IPS-18c (cell line): ENCODE measurements at regions not wholly inside any gene's neighbourhood (a gene's known extent, or its start where the extent isn't known, plus 50 kb on each side); places are given as distances from the start of the nearest gene placed in this dataset.
"Not testable (repeated sequence)": the region's sequence is repeated elsewhere in the genome, so short reads cannot be mapped to it uniquely, and the experiment has no call there.

Source experiments
- H3K4me3 ChIP-seq: 2 replicates; pipeline ENCODE4 v1.7.0; 2013; ENCODE audit warnings: low read depth, mild to moderate bottlenecking, low read length, moderate library complexity; ENCODE audit not compliant: insufficient read depth
- H3K9me3 ChIP-seq: one replicate; pipeline ENCODE4 v1.6.1; 2013; ENCODE audit warnings: mild to moderate bottlenecking, low read length, moderate library complexity; ENCODE audit not compliant: control insufficient read depth, insufficient read depth

- Histone ChIP-seq H3K9me3 (no peaks in the 10 kb centered on the region), H3K4me3 (no peak overlapping the region)
These were observed 224.7 kb downstream of the MFSD1 start for GRCh38 chr3:159026510-159026909.

GRCh38 chr3:159028706-159029105 lies 226.9 kb downstream of the MFSD1 start:
- Histone ChIP-seq H3K4me3 (no peak overlapping the region), H3K9me3 (no peaks in the 10 kb centered on the region)

- Histone ChIP-seq H3K4me3 (no peak overlapping the region), H3K9me3 (no peaks in the 10 kb centered on the region)
These were observed 227.6 kb downstream of the MFSD1 start for GRCh38 chr3:159029306-159030026.

- Histone ChIP-seq H3K9me3 (no peaks in the 10 kb centered on the region), H3K4me3 (no peak overlapping the region)
These were observed 228.3 kb downstream of the MFSD1 start for GRCh38 chr3:159030138-159030670.

DNA sequence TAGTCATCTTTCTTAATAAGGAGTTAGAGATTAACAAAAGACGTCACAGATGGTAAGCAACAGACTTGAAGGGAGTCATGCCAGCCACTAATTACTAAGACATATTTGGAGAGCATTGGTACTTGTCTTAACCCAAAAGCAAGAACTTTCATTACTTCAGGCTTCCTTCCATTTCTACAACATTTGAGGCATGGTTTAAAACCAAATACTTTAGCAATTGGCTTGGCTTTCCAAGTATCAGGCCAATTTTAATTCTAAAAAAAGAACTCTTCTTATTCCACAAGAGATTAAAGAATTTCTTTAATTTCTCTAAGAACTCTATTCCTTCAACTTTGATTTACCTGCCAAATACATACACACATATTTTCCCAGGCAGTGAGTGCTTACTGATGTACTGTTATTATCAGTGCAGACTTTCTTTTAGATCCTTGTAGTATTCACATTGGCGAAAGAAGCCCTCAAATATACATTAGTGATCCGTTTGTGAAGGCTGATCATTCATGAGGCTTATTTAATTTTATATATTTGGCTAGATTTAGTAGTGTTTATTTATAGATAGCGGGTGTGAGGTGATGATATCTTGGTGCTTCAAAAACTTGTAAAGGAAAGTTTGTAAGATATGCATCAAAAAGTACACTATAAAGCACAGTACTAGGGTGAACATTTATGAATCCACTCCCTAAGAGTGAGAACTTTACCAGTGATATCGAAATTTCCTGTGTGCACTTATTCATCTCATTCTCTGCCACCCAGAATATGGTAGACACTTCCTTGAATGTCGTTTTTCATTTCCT lies 229.2 kb downstream of the MFSD1 start:
- Histone ChIP-seq H3K9me3 (no peaks in the 10 kb centered on the region), H3K4me3 (no peak overlapping the region)

- Histone ChIP-seq H3K4me3 (no peak overlapping the region), H3K9me3 (no peaks in the 10 kb centered on the region)
These were observed 230.5 kb downstream of the MFSD1 start for GRCh38 chr3:159032311-159032710.

- H3K9me3 ChIP-seq: no peaks in the 10 kb centered on the region
- H3K4me3 ChIP-seq: no peak overlapping the region
These were observed 236.6 kb downstream of the MFSD1 start for GRCh38 chr3:159038405-159038804.

GRCh38 chr3:159039286-159039685 lies 237.4 kb downstream of the MFSD1 start:
- no peak overlapping the region for H3K4me3 ChIP-seq
- H3K9me3 ChIP-seq: no peaks in the 10 kb centered on the region

- H3K9me3 ChIP-seq: no peaks in the 10 kb centered on the region
- H3K4me3 ChIP-seq: no peak overlapping the region
These were observed 243.5 kb downstream of the MFSD1 start for GRCh38 chr3:159045279-159045885.

- no peaks in the 10 kb centered on the region for H3K9me3 ChIP-seq
- H3K4me3 ChIP-seq: no peak overlapping the region
These were observed 245.5 kb downstream of the MFSD1 start for GRCh38 chr3:159047361-159047760.

GRCh38 chr3:159052494-159052893 lies 250.6 kb downstream of the MFSD1 start:
- not testable (repeated sequence) for H3K4me3 ChIP-seq, H3K9me3 ChIP-seq

DNA sequence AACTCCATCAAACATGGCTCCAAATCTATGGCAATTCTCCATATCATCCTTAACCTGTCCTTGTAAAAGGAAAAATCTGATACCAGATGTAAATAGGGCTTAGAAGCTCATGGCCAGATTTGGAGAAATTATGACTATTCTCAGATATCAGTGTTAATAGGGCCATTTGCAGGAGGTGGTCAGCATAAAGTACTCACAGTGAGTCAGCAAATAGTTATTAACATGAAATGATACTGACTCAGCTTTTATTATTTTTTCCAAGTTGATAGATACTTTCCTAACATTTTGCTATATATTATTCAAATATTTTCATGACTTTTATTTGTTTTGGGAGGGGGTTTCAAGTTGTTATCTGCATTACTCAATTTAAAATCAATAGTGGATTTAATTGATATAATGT lies 255.8 kb downstream of the MFSD1 start:
- H3K4me3 ChIP-seq: no peak overlapping the region
- H3K9me3 ChIP-seq: no peaks in the 10 kb centered on the region

DNA sequence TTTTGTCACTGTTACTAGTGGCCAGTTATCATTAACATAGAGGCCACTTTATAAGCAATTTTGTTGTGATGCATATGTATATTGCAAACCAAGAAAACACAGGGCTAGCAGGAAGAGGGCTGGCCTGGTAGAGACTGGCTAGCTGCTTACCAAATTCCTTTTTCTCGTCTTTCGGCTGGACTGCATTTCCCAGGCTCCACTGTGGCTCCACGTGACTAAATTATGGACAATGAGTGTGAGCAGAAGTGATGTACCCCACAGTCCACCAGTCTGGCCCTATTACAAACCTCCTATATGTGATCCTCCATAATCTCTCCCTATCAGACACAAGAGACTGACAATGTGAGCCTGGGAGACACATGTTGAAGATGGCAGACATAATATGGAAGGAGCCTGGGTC lies 257.0 kb downstream of the MFSD1 start:
- Histone ChIP-seq H3K9me3 (no peaks in the 10 kb centered on the region), H3K4me3 (no peak overlapping the region)

- Histone ChIP-seq H3K4me3 (no peak overlapping the region), H3K9me3 (no peaks in the 10 kb centered on the region)
These were observed 257.5 kb downstream of the MFSD1 start for GRCh38 chr3:159059395-159059794.

- H3K4me3 ChIP-seq: no peak overlapping the region
- no peaks in the 10 kb centered on the region for H3K9me3 ChIP-seq
These were observed 261.0 kb downstream of the MFSD1 start for GRCh38 chr3:159062734-159063410.

DNA sequence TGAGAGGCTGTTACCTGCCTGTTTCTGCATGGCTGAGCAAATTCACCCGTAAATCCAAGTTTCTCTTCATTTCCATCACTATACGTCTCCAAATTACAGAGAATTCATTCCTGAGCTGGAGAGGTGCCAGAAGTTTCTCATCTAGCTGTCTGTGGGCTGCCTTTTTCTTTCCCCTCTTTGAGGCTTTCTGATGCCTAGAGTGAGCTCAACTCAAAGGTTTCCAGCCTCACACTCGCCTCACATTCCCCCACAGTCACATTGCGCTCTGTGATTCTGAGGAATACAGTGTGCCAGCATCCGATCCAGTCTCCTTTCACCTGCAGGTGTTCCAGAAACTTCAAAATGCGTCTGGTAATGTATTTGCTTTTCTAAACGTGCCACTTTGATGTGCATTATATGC lies 267.2 kb downstream of the MFSD1 start, which contains the start of gene IQCJ:
Gene IQCJ (plus strand): TSS at position 229 of the 400 bp plus-strand sequence.
- H3K9me3 ChIP-seq: no peaks in the 10 kb centered on the region
- H3K4me3 ChIP-seq: no peak within 1 kb of the TSS

GRCh38 chr3:159069866-159070425 lies 268.1 kb downstream of the MFSD1 start:
- Histone ChIP-seq H3K9me3 (no peaks in the 10 kb centered on the region), H3K4me3 (no peak overlapping the region)
